ENCODE measurements at regions not wholly inside any gene's neighbourhood (a gene's known extent, or its start where the extent isn't known, plus 50 kb on each side); places are given as distances from the start of the nearest gene placed in this dataset.
"Not testable (repeated sequence)": the region's sequence is repeated elsewhere in the genome, so short reads cannot be mapped to it uniquely, and the experiment has no call there.

GRCh38 chr10:84948644-84949043, 620.3 kb downstream of the CCSER2 start:
- Histone ChIP-seq H3K36me3 (replicated peaks in 1 of 2; ENCODE audit: insufficient read depth in 1 of 2, low read depth in 2 of 2) (no peaks in the 10 kb centered on the region), H3K9me3 (no peaks in the 10 kb centered on the region), H3K27ac (no peak overlapping the region), H3K4me1 (no peaks in the 10 kb centered on the region), H3K4me3 (no peak overlapping the region), H3K27me3 (no peaks in the 10 kb centered on the region)
- 38 to 40% methylated on average over 2 of the region's 2 CpGs for WGBS, 2 donors
- intact Hi-C loops (cut with DNase I) = no loop called here
- DNase-seq (no peak), ATAC-seq (no peak)
- TF ChIP-seq CTCF (IDR thresholded peaks at IDR 0.05) (no peak), POLR2A (IDR thresholded peaks at IDR 0.05) (no peak)

GRCh38 chr10:84951616-84952015, 623.2 kb downstream of the CCSER2 start:
- Histone ChIP-seq H3K4me1 (no peaks in the 10 kb centered on the region), H3K36me3 (replicated peaks in 1 of 2; ENCODE audit: insufficient read depth in 1 of 2, low read depth in 2 of 2) (no peaks in the 10 kb centered on the region), H3K27me3 (no peaks in the 10 kb centered on the region), H3K9me3 (no peaks in the 10 kb centered on the region), H3K4me3 (no peak overlapping the region), H3K27ac (no peak overlapping the region)
- DNase-seq (no peak), ATAC-seq (no peak)
- intact Hi-C loops (cut with DNase I) = no loop called here
- TF ChIP-seq CTCF (IDR thresholded peaks at IDR 0.05) (no peak), POLR2A (IDR thresholded peaks at IDR 0.05) (no peak)
- 62 to 65% methylated on average over 2 of the region's 2 CpGs for WGBS, 2 donors

- no peaks in the 10 kb centered on the region for H3K4me1 ChIP-seq
- no peak overlapping the region for H3K27ac ChIP-seq
- H3K4me3 ChIP-seq = no peak overlapping the region
- H3K9me3 ChIP-seq = no peaks in the 10 kb centered on the region
- intact Hi-C loops (cut with DNase I) = no loop called here
- no peaks in the 10 kb centered on the region for H3K36me3 ChIP-seq (replicated peaks in 1 of 2; ENCODE audit: insufficient read depth in 1 of 2, low read depth in 2 of 2)
- ATAC-seq = no peak
- DNase-seq = no peak
- TF ChIP-seq POLR2A (IDR thresholded peaks at IDR 0.05) = no peak
- TF ChIP-seq CTCF (IDR thresholded peaks at IDR 0.05) = no peak
- no peaks in the 10 kb centered on the region for H3K27me3 ChIP-seq
Measured at GRCh38 chr10:84957427-84957826, 629.0 kb downstream of the CCSER2 start.

GRCh38 chr10:84965468-84965867, 637.1 kb downstream of the CCSER2 start:
- 91 to 94% methylated on average over 1 of the region's 1 CpG for WGBS, 2 donors
- H3K4me3 ChIP-seq = no peak overlapping the region
- H3K27me3 ChIP-seq = no peaks in the 10 kb centered on the region
- H3K4me1 ChIP-seq = no peaks in the 10 kb centered on the region
- H3K9me3 ChIP-seq = no peaks in the 10 kb centered on the region
- no peak for TF ChIP-seq POLR2A (IDR thresholded peaks at IDR 0.05)
- TF ChIP-seq CTCF (IDR thresholded peaks at IDR 0.05) = no peak
- H3K27ac ChIP-seq = no peak overlapping the region
- intact Hi-C loops (cut with DNase I) = no loop called here
- no peaks in the 10 kb centered on the region for H3K36me3 ChIP-seq (replicated peaks in 1 of 2; ENCODE audit: insufficient read depth in 1 of 2, low read depth in 2 of 2)
- DNase-seq = no peak
- ATAC-seq = no peak

- DNase-seq (no peak), ATAC-seq (no peak)
- WGBS, 2 donors = 48 to 56% methylated on average over 6 of the region's 6 CpGs
- TF ChIP-seq POLR2A (IDR thresholded peaks at IDR 0.05) (no peak), CTCF (IDR thresholded peaks at IDR 0.05) (peak in 2 of 7 experiments; percentile 13 to 16)
- Histone ChIP-seq H3K27me3 (no peaks in the 10 kb centered on the region), H3K4me3 (no peak overlapping the region), H3K9me3 (no peaks in the 10 kb centered on the region), H3K27ac (no peak overlapping the region), H3K36me3 (replicated peaks in 1 of 2; ENCODE audit: insufficient read depth in 1 of 2, low read depth in 2 of 2) (no peaks in the 10 kb centered on the region), H3K4me1 (no peaks in the 10 kb centered on the region)
- intact Hi-C loops (cut with DNase I) = no loop called here
Measured at GRCh38 chr10:84966708-84967441, 638.5 kb downstream of the CCSER2 start.

- intact Hi-C loops (cut with DNase I); H3K27ac ChIP-seq; DNase-seq; ATAC-seq; H3K36me3 ChIP-seq (replicated peaks in 1 of 2; ENCODE audit: insufficient read depth in 1 of 2, low read depth in 2 of 2); H3K27me3 ChIP-seq; H3K9me3 ChIP-seq; H3K4me3 ChIP-seq; H3K4me1 ChIP-seq: not testable (repeated sequence)
- 59 to 76% methylated on average over 2 of the region's 2 CpGs for WGBS, 2 donors
Measured at GRCh38 chr10:84969297-84969696, 640.9 kb downstream of the CCSER2 start.
